Stimulated activated CD8-positive, alpha-beta memory T cell treated with anti-CD3 and anti-CD28 coated beads, Interleukin-12 subunit alpha, Interleukin-12 subunit beta, amount 100 ng/mL, for 4 hours (primary cell): ENCODE measurements at regions not wholly inside any gene's neighbourhood (a gene's known extent, or its start where the extent isn't known, plus 50 kb on each side); places are given as distances from the start of the nearest gene placed in this dataset.
A peak's percentile ranks its signal among the peaks of the same experiment; 100 is the strongest.
"Not testable (repeated sequence)": the region's sequence is repeated elsewhere in the genome, so short reads cannot be mapped to it uniquely, and the experiment has no call there.

Source experiments
- DNase-seq: peaks from one replicate; pipeline ENCODE4 v3.0.0-alpha.2; 2020; ENCODE audit warnings: low read depth

DNA sequence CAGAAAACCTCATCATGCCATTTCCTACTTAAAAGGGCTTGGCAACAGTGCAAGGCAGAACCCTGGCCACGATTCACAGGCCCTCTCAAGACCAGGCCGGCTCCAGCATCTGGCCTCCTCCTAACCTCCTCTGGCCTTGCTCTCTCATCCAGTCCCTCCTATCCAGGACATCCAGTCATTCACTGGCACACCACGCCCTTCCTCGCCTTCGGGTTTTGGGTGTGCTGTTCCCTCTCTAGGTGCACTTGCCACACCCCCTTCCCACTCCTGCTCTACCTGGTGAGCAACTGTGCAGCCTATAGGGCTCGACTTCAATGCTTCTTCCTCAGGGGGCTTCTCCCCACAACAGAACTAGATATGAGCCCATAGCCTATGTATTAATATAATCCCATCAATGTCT is 317.1 kb downstream of the ARRDC4 start:
- no peak for DNase-seq

DNA sequence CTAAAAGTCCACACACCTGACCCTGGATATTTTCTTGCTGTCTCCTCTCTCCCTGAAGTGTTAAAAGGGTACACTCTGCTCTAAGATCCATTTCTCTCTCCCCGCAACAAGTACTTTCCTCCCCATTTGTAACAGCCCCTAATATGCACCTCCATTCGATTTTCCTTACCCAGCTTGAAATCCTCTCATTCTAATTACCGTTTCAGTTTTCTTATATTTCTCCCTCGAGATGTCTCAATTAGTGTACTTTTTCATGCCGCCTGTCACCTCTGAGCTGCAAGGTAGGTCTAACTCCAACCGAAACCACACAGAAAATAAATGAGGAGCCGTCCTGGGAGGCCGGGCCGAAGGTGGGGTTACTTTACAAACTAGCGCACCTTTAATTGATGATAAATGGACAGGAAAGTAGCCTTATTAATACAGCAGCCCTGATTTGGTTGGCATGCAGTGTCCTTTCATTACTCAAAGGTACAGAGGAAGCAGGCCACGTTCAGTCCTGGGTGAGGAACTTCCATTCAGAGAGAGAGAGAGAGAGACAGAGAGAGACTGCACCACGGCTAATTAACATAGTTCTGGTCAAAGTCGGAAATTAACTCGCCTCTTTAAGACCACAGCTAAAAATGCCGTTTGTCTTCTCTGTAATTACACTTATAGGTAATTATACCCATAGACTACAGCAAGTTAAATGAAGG is 319.9 kb downstream of the ARRDC4 start:
- no peak for DNase-seq

DNA sequence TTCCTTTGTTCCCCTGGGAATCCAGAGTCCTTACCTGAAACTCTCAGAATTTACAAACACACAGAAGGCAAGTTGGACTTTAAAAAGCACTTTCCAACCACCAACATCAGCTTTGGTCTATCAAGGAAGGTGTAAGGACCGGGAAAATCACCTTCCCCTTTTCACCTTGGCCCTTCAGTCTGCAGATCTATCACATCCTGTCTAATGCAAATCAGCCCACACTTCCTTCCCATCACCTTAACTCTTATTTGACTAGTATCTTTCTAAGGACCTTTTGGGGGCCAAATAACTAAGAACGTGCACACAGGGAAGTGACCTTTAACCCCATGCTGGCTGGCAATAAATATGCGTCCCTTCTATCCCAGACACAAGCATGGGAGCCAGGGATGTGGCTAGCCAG is 320.6 kb downstream of the ARRDC4 start:
- DNase-seq: no peak

GRCh38 chr15:98282656-98283332 is 322.3 kb downstream of the ARRDC4 start:
- DNase-seq: no peak

- DNase-seq: no peak
Measured at GRCh38 chr15:98286200-98286599, 325.7 kb downstream of the ARRDC4 start.

DNA sequence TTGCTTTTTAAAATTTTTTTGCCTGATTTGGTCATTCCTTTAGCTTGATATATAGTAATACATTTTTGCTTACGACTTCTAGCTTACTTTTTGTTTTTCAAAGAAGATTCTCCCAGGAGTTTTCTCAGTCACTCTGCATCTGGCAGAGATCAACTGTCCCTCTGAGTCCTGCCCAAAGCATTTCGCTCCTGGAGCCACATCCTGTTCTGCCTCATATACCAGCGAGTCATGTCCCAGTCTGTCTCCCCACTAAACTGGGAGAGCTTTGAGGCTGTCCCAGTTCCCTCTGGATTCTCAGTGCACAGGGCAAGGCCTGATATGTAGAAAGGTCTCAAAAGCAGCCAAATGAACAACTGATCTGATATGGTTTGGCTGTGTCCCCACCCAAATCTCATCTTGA is 326.3 kb downstream of the ARRDC4 start:
- DNase-seq: no peak

- no peak for DNase-seq
Measured at GRCh38 chr15:98288091-98288590, 327.6 kb downstream of the ARRDC4 start.

- no peak for DNase-seq
Measured at GRCh38 chr15:98289747-98290146, 329.2 kb downstream of the ARRDC4 start.

- no peak for DNase-seq
Measured at GRCh38 chr15:98292442-98293240, 332.1 kb downstream of the ARRDC4 start.

- no peak for DNase-seq
Measured at GRCh38 chr15:98294126-98294525, 333.6 kb downstream of the ARRDC4 start.

- not testable (repeated sequence) for DNase-seq
Measured at GRCh38 chr15:98295101-98295759, 334.7 kb downstream of the ARRDC4 start.

DNA sequence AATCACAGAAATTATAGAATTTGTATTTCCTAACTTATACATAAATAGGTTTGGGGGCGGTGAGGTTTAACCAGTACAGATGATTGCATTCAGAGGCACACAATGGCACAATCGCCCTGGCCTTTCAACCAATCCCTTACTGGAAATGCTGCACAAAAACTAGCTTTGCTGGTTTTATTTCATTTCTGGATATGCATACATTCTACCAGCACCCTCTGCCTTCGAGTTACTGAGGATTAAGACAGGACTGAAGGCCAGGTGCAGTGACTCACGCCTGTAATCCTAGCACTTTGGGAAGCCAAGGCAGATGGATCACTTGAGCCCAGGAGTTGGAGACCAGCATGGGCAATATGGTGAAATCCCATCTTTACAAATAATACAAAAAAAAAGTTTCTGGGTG is 336.1 kb downstream of the ARRDC4 start:
- no peak for DNase-seq

- DNase-seq: no peak
Measured at GRCh38 chr15:98304371-98304770, 343.9 kb downstream of the ARRDC4 start.

- no peak for DNase-seq
Measured at GRCh38 chr15:98308117-98308516, 340.2 kb upstream of the IGF1R start.

DNA sequence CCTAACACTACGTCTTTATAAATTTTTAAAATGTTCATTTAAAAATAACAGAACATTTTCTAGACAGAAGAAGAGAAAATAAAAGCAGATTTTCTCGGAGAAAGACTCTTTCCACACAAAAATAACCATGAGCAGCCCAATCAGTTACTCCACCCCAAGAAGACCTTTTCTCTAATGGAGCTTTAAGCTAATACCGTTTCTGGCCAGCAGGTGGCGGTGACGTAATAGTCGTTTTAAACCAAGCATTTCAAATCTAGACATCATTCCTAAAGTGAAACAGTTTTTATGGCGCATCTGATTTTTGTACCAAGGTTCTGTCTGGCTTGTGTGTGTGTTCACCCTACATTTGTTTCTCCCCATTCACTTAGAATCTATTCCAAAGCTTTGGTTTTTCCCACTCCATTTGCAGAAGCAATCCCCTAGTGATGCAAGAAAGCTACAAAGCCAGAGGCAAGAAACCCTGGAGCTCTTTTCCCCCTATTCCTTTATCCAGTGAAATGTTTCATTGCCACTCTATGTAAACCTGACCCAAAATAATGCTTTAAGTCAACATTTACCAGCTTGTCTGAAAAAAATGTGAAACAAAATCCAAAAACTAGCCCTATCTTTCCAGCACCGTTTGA is 336.7 kb upstream of the IGF1R start:
- DNase-seq: peak; percentile 25

DNA sequence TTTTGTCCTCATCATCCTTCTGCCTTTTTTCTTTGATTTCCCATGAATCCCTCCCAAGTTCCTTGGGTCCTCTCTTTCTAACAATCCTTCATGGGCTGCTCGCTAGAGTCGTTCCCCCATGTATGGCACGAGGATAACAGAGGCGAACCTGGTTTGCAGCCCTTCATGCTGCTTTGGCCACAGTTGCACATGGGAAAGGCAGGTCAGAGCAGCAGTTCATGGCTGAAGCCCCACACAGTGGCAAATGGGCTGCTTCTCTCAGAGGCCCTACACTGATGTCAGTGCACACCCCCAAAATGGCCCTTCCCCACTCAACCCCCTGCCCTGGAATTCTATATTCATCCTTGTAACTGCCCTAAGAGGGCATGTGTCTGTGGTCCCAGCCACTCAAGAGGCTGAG is 335.4 kb upstream of the IGF1R start:
- no peak for DNase-seq

GRCh38 chr15:98315971-98316370 is 332.4 kb upstream of the IGF1R start:
- DNase-seq: no peak

- DNase-seq: no peak
Measured at GRCh38 chr15:98321896-98322295, 326.4 kb upstream of the IGF1R start.

- DNase-seq: no peak
Measured at GRCh38 chr15:98322581-98322980, 325.8 kb upstream of the IGF1R start.

GRCh38 chr15:98324341-98324970 is 323.9 kb upstream of the IGF1R start:
- no peak for DNase-seq

DNA sequence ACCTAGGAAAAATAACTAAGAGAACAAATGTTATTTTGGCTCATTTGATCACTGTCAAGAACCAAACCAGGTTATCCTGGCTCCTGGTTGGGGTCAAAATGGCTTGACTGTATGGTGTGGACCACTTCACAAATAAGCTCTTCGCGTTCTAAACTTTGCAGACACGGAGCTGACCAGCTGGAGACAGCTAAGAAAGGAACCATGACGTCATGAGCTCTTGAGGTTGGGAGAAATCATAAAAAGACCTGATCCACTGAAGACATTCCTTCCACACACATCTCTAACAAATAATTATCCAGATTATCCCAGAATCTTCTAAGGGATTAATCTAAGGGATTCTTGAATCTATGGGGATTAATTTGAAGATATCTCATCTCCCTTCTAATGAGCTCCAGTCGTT is 321.5 kb upstream of the IGF1R start:
- no peak for DNase-seq
